ENCODE measurements at regions not wholly inside any gene's neighbourhood (a gene's known extent, or its start where the extent isn't known, plus 50 kb on each side); places are given as distances from the start of the nearest gene placed in this dataset.

DNA sequence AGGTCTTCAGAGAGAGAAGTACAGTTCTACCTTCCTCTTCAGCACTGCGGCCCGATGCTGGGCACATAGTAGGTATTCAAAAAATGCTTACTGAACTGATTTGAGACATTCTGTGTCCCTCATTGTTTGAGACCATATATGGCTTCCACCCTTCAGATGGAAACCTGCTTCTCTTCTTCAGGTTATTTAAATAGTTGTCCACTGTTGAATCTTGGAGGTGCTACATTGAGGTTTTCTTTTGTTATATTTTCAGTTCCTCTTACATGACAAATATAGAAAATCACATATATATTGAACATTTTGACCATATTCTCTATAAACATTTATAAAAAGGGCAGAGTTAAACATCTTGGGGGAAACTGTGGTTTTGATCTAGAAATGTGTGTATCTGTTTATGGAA lies 200.2 kb upstream of the LRRC3B start:
- TF ChIP-seq, protein P1, sequence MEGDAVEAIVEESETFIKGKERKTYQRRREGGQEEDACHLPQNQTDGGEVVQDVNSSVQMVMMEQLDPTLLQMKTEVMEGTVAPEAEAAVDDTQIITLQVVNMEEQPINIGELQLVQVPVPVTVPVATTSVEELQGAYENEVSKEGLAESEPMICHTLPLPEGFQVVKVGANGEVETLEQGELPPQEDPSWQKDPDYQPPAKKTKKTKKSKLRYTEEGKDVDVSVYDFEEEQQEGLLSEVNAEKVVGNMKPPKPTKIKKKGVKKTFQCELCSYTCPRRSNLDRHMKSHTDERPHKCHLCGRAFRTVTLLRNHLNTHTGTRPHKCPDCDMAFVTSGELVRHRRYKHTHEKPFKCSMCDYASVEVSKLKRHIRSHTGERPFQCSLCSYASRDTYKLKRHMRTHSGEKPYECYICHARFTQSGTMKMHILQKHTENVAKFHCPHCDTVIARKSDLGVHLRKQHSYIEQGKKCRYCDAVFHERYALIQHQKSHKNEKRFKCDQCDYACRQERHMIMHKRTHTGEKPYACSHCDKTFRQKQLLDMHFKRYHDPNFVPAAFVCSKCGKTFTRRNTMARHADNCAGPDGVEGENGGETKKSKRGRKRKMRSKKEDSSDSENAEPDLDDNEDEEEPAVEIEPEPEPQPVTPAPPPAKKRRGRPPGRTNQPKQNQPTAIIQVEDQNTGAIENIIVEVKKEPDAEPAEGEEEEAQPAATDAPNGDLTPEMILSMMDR (IDR thresholded peaks at IDR 0.05; ENCODE audit: insufficient read depth, low read depth, low read length) = no peak
- no peak for TF ChIP-seq EZH2 (IDR thresholded peaks at IDR 0.05; ENCODE audit: insufficient read depth, low read length)
- Histone ChIP-seq H3K27me3 (ENCODE audit: insufficient read depth, low read length) (no peaks in the 10 kb centered on the region), H3K27ac (ENCODE audit: low read depth, low read length) (no peak overlapping the region), H3K9me3 (ENCODE audit: insufficient read depth, low read depth, low read length) (no peaks in the 10 kb centered on the region), H4K20me1 (ENCODE audit: insufficient read depth, low read length) (no peaks in the 10 kb centered on the region), H3K79me2 (ENCODE audit: insufficient read depth, low read length) (no peaks in the 10 kb centered on the region), H3K4me3 (ENCODE audit: insufficient read depth, low read depth, low read length) (no peak overlapping the region), H3K36me3 (ENCODE audit: insufficient read depth, low read length) (no peaks in the 10 kb centered on the region), H3K4me2 (ENCODE audit: low read length) (no peak overlapping the region), H3K4me1 (ENCODE audit: insufficient read depth, low read length) (no peaks in the 10 kb centered on the region), H3K9ac (ENCODE audit: low read length) (no peak overlapping the region), H2AFZ (ENCODE audit: low read depth, low read length) (no peak overlapping the region)
- no peak for FAIRE-seq
- DNase-seq (ENCODE audit: low read depth) = no peak
- Mint-ChIP-seq H3K4me3 (ENCODE audit: unreplicated experiment) (no peak overlapping the region), H3K36me3 (ENCODE audit: low read depth, unreplicated experiment) (no peaks in the 10 kb centered on the region), H3K27me3 (ENCODE audit: low read depth, unreplicated experiment) (no peaks in the 10 kb centered on the region), H3K9me3 (ENCODE audit: unreplicated experiment) (no peaks in the 10 kb centered on the region), H3K4me1 (ENCODE audit: low read depth, unreplicated experiment) (no peaks in the 10 kb centered on the region), H3K27ac (ENCODE audit: unreplicated experiment) (no peak overlapping the region)

DNA sequence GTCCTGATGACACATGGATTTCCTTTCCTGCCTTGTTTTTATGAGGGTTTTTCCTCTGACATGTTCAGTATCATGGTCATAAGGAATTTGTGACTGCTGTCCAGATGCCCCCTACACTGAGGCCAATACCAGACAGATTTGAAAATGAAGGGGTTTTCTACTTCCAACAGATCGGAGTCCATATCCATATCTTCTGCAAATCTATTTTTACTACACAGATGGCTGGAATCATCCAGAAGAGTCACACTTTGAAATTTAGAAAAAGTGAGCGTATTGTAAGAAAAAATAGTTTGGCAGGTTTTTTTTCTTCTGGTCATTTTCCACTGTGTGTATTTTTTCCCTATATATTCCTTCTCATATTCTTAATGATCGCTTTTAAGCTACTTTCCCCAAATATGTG lies 197.5 kb upstream of the LRRC3B start:
- Mint-ChIP-seq H3K27me3 (ENCODE audit: low read depth, unreplicated experiment) (no peaks in the 10 kb centered on the region), H3K27ac (ENCODE audit: unreplicated experiment) (no peak overlapping the region), H3K36me3 (ENCODE audit: low read depth, unreplicated experiment) (no peaks in the 10 kb centered on the region), H3K4me1 (ENCODE audit: low read depth, unreplicated experiment) (no peaks in the 10 kb centered on the region), H3K9me3 (ENCODE audit: unreplicated experiment) (no peaks in the 10 kb centered on the region), H3K4me3 (ENCODE audit: unreplicated experiment) (no peak overlapping the region)
- FAIRE-seq = no peak
- H3K9ac ChIP-seq (ENCODE audit: low read length) = no peak overlapping the region
- no peaks in the 10 kb centered on the region for H3K27me3 ChIP-seq (ENCODE audit: insufficient read depth, low read length)
- H3K4me3 ChIP-seq (ENCODE audit: insufficient read depth, low read depth, low read length) = no peak overlapping the region
- H3K79me2 ChIP-seq (ENCODE audit: insufficient read depth, low read length) = no peaks in the 10 kb centered on the region
- DNase-seq (ENCODE audit: low read depth) = no peak
- H3K27ac ChIP-seq (ENCODE audit: low read depth, low read length) = no peak overlapping the region
- H3K4me2 ChIP-seq (ENCODE audit: low read length) = no peak overlapping the region
- H4K20me1 ChIP-seq (ENCODE audit: insufficient read depth, low read length) = no peaks in the 10 kb centered on the region
- TF ChIP-seq, protein P1 (IDR thresholded peaks at IDR 0.05; ENCODE audit: insufficient read depth, low read depth, low read length) = no peak
- TF ChIP-seq EZH2 (IDR thresholded peaks at IDR 0.05; ENCODE audit: insufficient read depth, low read length) = no peak
- H3K36me3 ChIP-seq (ENCODE audit: insufficient read depth, low read length) = no peaks in the 10 kb centered on the region
- no peaks in the 10 kb centered on the region for H3K9me3 ChIP-seq (ENCODE audit: insufficient read depth, low read depth, low read length)
- H2AFZ ChIP-seq (ENCODE audit: low read depth, low read length) = no peak overlapping the region
- no peaks in the 10 kb centered on the region for H3K4me1 ChIP-seq (ENCODE audit: insufficient read depth, low read length)

DNA sequence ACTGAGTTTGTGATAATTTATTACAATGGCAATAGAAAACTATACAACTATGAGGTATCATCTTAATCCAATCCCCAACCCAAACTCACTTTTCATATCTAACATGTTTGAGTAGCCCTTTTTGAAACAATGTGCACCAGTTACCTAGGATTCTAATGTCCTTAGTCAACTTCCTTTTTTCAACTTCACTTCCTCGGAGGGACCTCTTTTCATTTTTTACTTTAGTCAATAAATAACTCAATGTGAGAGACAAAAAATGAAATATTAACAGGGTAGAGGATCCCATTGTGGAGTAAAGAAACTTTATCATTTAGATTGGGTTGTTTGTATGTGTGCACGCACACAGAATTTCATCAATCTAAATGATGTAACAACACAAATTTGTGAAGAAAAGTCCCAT lies 193.6 kb upstream of the LRRC3B start:
- Mint-ChIP-seq H3K27ac (ENCODE audit: unreplicated experiment) (no peak overlapping the region), H3K4me3 (ENCODE audit: unreplicated experiment) (no peak overlapping the region), H3K36me3 (ENCODE audit: low read depth, unreplicated experiment) (no peaks in the 10 kb centered on the region), H3K9me3 (ENCODE audit: unreplicated experiment) (no peaks in the 10 kb centered on the region), H3K27me3 (ENCODE audit: low read depth, unreplicated experiment) (no peaks in the 10 kb centered on the region), H3K4me1 (ENCODE audit: low read depth, unreplicated experiment) (no peaks in the 10 kb centered on the region)
- H3K4me1 ChIP-seq (ENCODE audit: insufficient read depth, low read length) = no peaks in the 10 kb centered on the region
- H3K4me3 ChIP-seq (ENCODE audit: insufficient read depth, low read depth, low read length) = no peak overlapping the region
- DNase-seq (ENCODE audit: low read depth) = no peak
- H2AFZ ChIP-seq (ENCODE audit: low read depth, low read length) = no peak overlapping the region
- no peak for FAIRE-seq
- no peaks in the 10 kb centered on the region for H4K20me1 ChIP-seq (ENCODE audit: insufficient read depth, low read length)
- H3K27ac ChIP-seq (ENCODE audit: low read depth, low read length) = no peak overlapping the region
- no peak overlapping the region for H3K4me2 ChIP-seq (ENCODE audit: low read length)
- H3K36me3 ChIP-seq (ENCODE audit: insufficient read depth, low read length) = no peaks in the 10 kb centered on the region
- no peaks in the 10 kb centered on the region for H3K79me2 ChIP-seq (ENCODE audit: insufficient read depth, low read length)
- TF ChIP-seq EZH2 (IDR thresholded peaks at IDR 0.05; ENCODE audit: insufficient read depth, low read length) = no peak
- TF ChIP-seq, protein P1 (IDR thresholded peaks at IDR 0.05; ENCODE audit: insufficient read depth, low read depth, low read length) = no peak
- H3K9ac ChIP-seq (ENCODE audit: low read length) = no peak overlapping the region
- no peaks in the 10 kb centered on the region for H3K9me3 ChIP-seq (ENCODE audit: insufficient read depth, low read depth, low read length)
- H3K27me3 ChIP-seq (ENCODE audit: insufficient read depth, low read length) = no peaks in the 10 kb centered on the region

Data from astrocyte (in vitro differentiated cells and primary cell).